SW480 (cell line): ENCODE measurements at regions not wholly inside any gene's neighbourhood (a gene's known extent, or its start where the extent isn't known, plus 50 kb on each side); places are given as distances from the start of the nearest gene placed in this dataset.

ENCODE experiments used
- DNase-seq: peaks from one replicate; pipeline ENCODE4 v3.0.0-alpha.2; 2016; ENCODE audit warnings: low spot score

DNA sequence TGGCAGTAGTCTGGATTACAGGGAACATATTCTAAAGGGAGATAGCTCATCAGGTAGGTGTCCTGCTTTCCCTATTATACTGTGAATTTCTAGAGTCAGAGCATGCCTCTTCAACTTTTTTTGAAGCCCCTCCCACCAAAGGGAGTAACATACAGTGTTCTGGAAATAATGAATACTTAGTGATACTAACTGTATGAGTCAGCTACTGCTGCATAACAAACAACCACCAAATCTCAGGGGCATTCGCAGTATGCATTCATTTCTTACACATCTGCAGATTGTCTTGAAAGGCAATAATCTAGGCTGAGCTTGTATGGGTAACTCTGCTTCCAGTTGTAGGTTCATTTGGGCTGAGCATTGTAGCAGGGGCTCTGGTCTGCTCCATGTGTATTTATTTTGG lies 409.7 kb upstream of the SPRED2 start:
- no peak for DNase-seq

GRCh38 chr2:65835975-65836549 lies 403.7 kb upstream of the SPRED2 start:
- DNase-seq, result no peak

DNA sequence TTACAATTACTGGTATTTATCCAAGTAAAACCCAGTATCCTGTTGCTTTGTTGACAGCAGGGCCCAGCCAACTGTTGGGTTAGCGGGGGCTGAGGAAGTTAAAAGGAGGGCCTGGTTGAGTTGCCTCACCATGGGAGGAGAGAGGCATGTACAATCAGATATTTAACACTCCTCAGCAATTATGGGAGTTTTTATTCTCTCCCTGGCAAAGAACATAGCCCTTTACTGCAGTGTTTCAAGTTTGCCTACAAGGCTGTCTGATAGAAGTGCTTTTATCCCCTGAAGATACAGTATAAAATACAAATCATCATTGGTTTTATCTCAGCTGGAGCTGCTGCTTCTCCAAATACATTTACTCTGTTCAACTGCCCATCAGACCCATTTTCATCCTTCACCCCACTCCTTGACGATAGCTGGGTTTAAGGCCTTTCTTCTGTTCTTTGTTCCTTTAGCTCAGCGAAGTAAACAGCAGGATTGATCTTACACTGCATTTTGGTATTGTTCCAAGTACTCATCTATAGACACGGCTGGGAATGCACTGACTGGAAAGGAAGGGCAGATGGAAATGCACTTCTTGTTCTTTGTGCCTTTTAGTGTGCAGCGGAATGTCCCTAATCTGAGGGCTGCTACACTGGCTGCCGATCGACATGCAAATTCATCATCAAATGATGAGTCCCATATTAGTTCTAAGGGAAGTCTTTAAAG lies 402.5 kb upstream of the SPRED2 start:
- no peak for DNase-seq

DNA sequence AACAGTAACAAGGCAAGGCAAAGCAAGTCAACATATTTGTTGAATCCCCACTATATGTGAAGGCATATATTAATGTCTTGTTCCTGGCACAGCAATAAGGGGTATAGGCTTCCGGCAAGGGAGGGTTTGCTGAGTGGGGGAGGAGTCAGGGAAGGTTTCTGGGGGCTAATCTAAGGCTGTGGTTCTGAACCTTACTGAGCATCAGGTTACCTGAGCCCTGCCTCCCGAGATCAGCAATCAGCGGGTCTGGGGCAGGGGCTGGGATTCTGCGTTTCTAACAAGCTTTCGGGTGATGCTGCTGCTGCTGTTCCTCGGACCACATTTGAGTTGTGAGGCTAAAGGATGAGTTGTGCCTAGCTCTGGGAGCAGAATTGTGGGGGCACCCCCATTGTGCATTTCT lies 401.7 kb upstream of the SPRED2 start:
- no peak for DNase-seq

GRCh38 chr2:65831509-65831908 lies 399.1 kb upstream of the SPRED2 start:
- DNase-seq, result no peak

DNA sequence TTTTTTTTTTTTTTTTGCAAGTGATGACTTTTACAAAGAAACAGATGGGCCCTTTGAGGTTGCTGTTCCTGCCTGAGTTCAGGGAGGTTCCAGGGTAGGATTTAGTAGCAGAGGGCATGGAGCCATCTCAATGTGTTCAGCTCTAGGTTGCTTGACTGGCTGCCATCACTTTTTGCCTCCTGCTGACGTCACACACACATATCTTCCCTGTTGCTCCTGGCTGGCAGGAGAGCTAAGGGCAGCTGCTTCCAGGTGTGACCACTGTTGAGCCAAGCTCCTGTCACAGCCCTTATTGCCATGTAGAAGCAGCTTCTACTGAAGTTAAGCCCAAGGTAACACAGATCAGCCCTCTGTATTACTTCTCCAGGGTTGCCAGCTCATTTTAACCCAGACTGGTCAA lies 394.2 kb upstream of the SPRED2 start:
- no peak for DNase-seq

DNA sequence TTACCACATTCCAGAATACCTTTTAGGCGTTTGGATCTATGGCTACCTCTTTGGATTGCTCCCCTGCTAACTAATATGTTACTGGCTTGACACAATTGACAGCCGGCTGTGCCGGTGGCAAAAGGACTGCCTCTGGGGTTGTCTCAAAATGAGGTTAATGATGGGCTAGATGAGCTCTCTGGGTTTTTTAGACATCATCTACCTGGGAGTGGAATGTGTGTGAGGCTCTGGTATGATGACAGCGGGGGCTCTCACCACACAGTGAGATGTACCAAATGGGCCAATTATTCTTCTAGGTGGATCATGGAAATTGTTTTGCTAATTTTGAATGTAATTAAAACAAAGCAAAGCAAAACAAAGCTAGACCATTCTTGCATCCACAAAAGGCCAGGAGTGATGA lies 391.1 kb upstream of the SPRED2 start:
- DNase-seq, result no peak

GRCh38 chr2:65820454-65820853 lies 388.1 kb upstream of the SPRED2 start:
- DNase-seq, result no peak

- DNase-seq, result no peak
Measured at GRCh38 chr2:65819963-65820362, 387.6 kb upstream of the SPRED2 start.

GRCh38 chr2:65818873-65819451 lies 386.6 kb upstream of the SPRED2 start:
- DNase-seq, result no peak

DNA sequence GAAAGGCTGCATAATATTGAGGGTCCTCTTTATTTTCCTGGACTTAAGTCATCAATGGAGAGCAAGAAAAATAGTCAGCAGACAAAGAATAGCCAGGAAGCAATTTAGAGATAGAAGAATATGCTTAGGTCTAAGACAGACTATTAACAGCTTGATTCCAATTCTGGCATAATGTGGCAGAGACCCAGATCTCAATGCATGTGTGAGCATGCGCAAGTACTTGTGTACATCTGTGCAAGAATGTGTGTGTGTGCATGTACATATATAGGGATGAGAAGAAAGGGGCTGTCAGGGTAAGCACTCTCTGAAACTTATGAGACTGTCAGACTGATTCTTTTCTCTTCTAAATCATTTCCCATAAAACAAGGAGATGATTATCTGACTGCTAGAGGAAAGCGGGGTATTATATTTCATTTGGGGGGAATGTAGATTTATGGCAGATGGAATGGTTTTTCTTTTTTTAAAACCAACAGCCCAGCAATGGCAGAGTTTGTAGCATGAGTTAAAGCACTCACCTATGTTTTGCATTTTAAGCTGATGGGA lies 381.3 kb upstream of the SPRED2 start:
- DNase-seq, result no peak

- DNase-seq, result no peak
Measured at GRCh38 chr2:65812887-65813286, 380.5 kb upstream of the SPRED2 start.

DNA sequence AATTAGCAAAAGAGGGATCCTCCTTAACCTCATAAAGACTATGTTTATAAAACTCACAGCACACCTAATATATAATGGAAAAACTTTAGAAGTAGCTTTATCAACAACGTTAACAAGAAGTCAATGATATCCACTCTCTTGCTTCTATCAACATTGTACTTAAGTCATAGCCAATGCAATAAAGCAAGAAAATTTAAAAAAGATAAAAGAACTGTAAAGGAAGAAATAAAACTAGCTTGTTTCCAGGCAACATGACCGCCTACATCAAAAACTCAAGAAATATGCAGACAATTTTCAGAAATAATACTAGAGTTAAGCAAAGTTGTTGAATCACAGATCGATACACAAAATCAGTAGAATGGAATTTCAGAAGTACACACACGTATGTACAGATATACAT lies 375.5 kb upstream of the SPRED2 start:
- no peak for DNase-seq

DNA sequence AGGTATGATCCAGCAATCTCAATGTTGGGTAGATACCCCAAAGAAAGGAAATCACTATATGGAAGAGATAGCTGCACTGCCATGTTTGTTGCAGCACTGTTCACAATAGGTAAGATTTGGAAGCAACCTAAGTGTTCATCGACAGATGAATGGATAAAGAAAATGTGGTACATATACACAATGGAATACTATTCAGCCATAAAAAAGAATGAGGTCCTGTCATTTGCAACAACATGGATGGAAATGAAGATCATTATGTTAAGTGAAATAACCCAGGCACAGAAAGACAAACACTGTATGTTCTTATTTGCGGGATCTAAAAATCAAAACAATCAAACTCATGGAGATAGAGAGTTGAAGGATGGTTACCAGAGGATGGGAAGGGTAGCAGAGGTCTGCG lies 372.4 kb upstream of the SPRED2 start:
- no peak for DNase-seq

DNA sequence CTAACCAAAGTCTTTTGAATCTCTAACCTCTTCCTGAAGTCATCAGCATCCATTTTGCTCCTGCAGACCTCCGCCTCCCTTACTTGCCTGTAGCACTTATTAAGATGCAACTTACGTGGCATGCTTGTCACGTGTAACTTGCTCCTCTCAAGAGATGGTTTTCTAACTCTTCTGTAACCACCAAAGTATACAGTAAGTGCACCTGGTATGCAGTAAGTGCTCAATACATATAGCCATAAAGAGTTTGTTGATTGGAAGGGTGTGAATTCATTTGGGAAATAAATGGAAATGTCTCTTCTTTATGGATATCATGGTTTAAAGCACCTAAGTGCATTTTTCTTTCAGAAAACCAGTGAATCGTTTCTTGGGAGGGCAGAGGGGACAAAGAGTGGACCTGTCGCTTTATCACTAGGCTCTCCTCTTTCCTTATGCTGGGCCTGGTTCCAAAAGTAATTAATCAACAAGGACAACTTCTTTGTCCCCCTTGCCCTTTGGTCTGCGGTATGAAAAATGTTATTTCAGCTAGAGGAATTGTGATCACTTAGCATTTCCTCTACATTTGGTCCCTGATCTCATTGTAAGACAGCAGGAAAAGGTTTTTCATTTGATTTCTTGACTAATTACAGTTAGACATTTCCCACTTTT lies 370.0 kb upstream of the SPRED2 start:
- DNase-seq, result no peak

DNA sequence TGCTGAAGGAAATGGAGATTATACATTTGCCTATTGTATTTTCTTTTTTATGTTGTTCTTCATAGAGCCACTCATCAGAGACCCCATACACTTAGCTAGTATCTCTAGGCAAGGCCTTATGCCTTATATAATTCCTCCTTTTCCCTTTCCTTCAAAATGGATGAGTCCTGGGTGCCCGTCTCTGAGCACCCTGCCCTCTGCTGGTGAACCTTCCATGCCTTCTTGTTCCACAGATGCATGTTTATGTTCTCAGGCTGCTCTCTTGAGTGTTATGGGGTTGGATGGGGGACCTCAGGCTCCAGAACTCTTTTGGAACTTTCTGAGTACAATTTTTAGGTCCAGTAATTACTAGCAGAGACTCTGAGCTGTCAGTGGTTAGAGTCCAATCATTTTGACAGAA lies 368.6 kb upstream of the SPRED2 start:
- DNase-seq, result no peak

DNA sequence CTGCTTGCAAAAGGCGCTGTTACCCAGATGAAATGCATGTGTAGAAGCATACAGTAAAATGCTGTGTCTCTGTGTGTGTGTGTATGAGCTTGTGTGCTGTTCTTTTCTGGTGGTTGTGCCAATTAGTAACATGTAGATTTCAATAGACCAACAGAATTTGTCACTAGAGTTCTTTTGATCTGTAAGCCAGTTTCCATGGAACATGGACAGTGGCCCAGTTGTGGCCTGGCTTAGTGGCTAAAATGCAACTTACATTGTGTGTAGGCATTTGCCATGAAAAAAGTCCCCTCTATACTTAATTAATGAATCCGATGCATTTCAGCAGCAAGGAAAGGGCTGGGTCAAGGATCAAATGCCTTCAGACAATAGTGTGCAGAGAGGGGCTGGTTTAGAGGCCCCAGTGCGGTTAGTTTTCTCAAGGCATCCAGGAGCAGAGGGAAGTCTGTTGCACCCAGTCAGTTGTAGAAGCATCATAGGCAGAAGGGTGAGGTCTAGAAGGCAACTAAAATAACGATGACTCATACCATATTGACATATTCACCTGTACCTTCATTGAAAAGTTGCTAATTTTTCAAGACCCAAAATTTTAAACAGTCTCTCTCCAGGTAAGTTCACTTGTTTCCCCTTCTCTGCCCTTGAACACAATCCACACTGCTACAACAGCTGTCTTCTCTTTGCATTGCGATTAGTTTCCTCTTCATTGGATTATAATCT lies 366.9 kb upstream of the SPRED2 start:
- DNase-seq, result peak; percentile 7

- DNase-seq, result no peak
Measured at GRCh38 chr2:65798641-65799040, 366.2 kb upstream of the SPRED2 start.

DNA sequence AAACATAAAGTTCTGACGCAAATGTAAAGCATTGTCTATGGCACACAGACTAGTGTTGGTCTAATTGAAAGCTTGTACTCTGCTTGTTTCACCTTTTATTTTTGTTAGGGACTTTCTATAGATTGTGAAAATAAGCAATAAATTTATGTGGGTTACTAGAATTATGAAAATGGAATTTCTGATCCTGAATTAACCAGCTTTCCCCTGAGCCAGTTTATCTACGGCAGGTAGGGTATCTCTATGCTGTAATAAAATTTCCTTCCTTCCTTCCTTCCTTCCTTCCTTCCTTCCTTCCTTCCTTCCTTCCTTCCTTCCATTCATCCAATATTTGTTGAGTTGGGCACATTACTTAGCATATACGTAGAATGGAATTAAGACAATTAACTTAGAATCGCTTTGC lies 362.6 kb upstream of the SPRED2 start:
- no peak for DNase-seq

GRCh38 chr2:65791404-65791975 lies 359.1 kb upstream of the SPRED2 start:
- DNase-seq, result no peak

DNA sequence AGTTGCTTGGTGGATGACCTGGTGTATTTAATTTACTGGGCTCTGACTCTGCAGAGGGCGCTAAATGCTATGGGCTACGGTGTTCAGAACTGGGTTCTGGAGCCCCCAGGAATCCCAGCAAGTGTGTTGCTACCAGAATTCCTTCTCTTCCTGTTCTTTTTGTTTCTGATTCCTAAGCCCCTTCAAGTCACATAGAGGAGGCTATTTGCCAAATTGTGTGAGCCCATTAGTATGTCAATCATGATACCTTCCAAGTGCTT lies 358.2 kb upstream of the SPRED2 start:
- DNase-seq, result no peak

GRCh38 chr2:65789923-65790675 lies 357.7 kb upstream of the SPRED2 start:
- no peak for DNase-seq
